ENCODE measurements at regions not wholly inside any gene's neighbourhood (a gene's known extent, or its start where the extent isn't known, plus 50 kb on each side); places are given as distances from the start of the nearest gene placed in this dataset.

- TF ChIP-seq POLR2AphosphoS5 (IDR thresholded peaks at IDR 0.05) (no peak), EZH2 (IDR thresholded peaks at IDR 0.05; ENCODE audit: borderline replicate concordance, insufficient read depth, low read length, poor library complexity, severe bottlenecking) (no peak), EP300 (conservative IDR thresholded peaks at IDR 0.05; ENCODE audit: poor library complexity, severe bottlenecking) (no peak), SMC3 (conservative IDR thresholded peaks at IDR 0.05; ENCODE audit: poor library complexity) (no peak), RAD21 (conservative IDR thresholded peaks at IDR 0.05) (no peak), TAF1 (IDR thresholded peaks at IDR 0.05; ENCODE audit: low read depth) (no peak), MXI1 (conservative IDR thresholded peaks at IDR 0.05; ENCODE audit: poor library complexity, severe bottlenecking) (no peak)
- TF ChIP-seq, protein P1, sequence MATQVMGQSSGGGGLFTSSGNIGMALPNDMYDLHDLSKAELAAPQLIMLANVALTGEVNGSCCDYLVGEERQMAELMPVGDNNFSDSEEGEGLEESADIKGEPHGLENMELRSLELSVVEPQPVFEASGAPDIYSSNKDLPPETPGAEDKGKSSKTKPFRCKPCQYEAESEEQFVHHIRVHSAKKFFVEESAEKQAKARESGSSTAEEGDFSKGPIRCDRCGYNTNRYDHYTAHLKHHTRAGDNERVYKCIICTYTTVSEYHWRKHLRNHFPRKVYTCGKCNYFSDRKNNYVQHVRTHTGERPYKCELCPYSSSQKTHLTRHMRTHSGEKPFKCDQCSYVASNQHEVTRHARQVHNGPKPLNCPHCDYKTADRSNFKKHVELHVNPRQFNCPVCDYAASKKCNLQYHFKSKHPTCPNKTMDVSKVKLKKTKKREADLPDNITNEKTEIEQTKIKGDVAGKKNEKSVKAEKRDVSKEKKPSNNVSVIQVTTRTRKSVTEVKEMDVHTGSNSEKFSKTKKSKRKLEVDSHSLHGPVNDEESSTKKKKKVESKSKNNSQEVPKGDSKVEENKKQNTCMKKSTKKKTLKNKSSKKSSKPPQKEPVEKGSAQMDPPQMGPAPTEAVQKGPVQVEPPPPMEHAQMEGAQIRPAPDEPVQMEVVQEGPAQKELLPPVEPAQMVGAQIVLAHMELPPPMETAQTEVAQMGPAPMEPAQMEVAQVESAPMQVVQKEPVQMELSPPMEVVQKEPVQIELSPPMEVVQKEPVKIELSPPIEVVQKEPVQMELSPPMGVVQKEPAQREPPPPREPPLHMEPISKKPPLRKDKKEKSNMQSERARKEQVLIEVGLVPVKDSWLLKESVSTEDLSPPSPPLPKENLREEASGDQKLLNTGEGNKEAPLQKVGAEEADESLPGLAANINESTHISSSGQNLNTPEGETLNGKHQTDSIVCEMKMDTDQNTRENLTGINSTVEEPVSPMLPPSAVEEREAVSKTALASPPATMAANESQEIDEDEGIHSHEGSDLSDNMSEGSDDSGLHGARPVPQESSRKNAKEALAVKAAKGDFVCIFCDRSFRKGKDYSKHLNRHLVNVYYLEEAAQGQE (IDR thresholded peaks at IDR 0.05; ENCODE audit: borderline replicate concordance): no peak
- TF ChIP-seq, protein P2, sequence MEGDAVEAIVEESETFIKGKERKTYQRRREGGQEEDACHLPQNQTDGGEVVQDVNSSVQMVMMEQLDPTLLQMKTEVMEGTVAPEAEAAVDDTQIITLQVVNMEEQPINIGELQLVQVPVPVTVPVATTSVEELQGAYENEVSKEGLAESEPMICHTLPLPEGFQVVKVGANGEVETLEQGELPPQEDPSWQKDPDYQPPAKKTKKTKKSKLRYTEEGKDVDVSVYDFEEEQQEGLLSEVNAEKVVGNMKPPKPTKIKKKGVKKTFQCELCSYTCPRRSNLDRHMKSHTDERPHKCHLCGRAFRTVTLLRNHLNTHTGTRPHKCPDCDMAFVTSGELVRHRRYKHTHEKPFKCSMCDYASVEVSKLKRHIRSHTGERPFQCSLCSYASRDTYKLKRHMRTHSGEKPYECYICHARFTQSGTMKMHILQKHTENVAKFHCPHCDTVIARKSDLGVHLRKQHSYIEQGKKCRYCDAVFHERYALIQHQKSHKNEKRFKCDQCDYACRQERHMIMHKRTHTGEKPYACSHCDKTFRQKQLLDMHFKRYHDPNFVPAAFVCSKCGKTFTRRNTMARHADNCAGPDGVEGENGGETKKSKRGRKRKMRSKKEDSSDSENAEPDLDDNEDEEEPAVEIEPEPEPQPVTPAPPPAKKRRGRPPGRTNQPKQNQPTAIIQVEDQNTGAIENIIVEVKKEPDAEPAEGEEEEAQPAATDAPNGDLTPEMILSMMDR (IDR thresholded peaks at IDR 0.05; ENCODE audit: poor library complexity, severe bottlenecking): no peak
Measured at GRCh38 chrX:39850630-39851152, 247.1 kb downstream of the BCOR start.
